Mucosa of stomach (tissue), 1 donor: ENCODE measurements at regions not wholly inside any gene's neighbourhood (a gene's known extent, or its start where the extent isn't known, plus 50 kb on each side); places are given as distances from the start of the nearest gene placed in this dataset.
"Not testable (repeated sequence)": the region's sequence is repeated elsewhere in the genome, so short reads cannot be mapped to it uniquely, and the experiment has no call there.

Experiments used
- H3K27me3 ChIP-seq: one replicate; pipeline ENCODE4 v1.7.0; 2013; ENCODE audit warnings: mild to moderate bottlenecking, low read length; ENCODE audit not compliant: control insufficient read depth, insufficient read depth
- H3K36me3 ChIP-seq: one replicate; pipeline ENCODE4 v1.7.0; 2013; ENCODE audit warnings: low read length; ENCODE audit not compliant: control insufficient read depth, insufficient read depth
- H3K4me1 ChIP-seq: one replicate; pipeline ENCODE4 v1.7.0; 2013; ENCODE audit warnings: mild to moderate bottlenecking, low read length; ENCODE audit not compliant: control insufficient read depth, insufficient read depth
- H3K4me3 ChIP-seq: one replicate; pipeline ENCODE4 v1.7.0; 2013; ENCODE audit warnings: low read length
- H3K9ac ChIP-seq: one replicate; pipeline ENCODE4 v1.7.0; 2013; ENCODE audit warnings: mild to moderate bottlenecking, low read length, moderate library complexity
- H3K9me3 ChIP-seq: one replicate; pipeline ENCODE4 v1.7.0; 2013; ENCODE audit warnings: mild to moderate bottlenecking, low read length, moderate library complexity; ENCODE audit not compliant: control insufficient read depth
- donor health status: Pancreatic carcinoma.

DNA sequence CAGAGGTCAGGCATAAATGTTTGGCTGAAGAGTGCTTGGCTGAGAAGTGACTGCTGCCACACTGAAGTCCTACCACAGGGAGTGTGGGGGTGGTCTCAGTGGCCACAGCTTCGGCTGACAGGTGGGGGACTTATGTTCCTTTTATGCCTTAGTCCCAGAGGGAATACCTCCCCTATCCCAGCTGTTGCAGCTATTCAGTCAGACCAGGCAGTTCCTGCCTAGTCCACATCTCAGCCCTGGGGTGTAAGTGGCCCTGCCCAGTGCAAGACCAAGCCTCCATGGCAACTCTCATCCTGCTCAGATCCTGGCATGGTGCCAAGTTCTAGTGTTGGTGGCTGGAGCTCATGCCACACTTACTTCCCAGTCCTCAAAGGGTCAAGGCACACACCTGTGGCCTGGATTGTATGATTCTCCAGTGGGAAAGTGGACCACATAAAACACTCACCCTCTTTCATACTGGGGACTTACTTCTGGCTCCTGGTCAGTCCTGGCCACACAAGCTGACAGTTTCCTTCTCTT, 161.3 kb upstream of the CAND1 start:
- no peaks in the 10 kb centered on the region for H3K4me1 ChIP-seq
- H3K9ac ChIP-seq = no peak overlapping the region
- H3K9me3 ChIP-seq = no peaks in the 10 kb centered on the region
- no peak overlapping the region for H3K4me3 ChIP-seq
- no peaks in the 10 kb centered on the region for H3K36me3 ChIP-seq
- no peaks in the 10 kb centered on the region for H3K27me3 ChIP-seq

DNA sequence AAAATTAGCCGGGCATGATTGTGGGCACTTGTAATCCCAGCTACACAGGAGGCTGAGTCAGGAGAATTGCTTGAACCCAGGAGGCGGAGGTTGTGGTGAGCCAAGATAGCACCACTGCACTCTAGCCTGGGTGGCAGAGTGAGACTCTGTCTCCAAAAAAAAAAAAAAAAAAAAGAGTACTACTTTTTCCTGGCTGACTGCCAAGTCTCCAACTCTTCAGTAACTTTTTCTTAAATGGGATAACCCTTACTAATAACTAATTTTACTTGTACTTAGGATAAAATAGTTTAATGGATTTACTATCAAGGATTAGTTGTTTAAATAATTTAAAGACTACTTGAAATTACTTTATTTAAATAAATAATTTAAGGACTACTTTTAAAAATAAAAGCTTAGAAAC, 158.8 kb upstream of the CAND1 start:
- H3K9me3 ChIP-seq, H3K4me1 ChIP-seq, H3K36me3 ChIP-seq, H3K9ac ChIP-seq, H3K4me3 ChIP-seq, H3K27me3 ChIP-seq: not testable (repeated sequence)

DNA sequence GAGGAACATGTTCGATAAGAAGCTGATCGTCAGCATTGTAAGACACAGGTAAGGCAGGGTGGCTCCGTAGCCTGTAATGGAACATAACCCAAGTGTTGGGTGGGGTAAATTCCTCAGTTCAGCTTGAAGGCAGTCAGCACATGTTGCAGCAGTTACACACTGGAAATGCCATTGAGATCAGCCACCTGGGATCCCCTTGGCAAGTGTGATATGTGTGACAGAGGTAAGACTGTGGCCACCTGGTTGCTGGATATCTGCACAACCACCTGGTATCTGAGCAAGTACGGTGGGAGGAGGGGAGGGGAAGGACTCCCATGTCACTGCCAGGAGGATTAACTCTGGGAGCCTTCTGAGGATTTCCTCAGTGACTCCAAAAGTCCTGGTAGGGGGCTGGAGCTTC, 158.0 kb upstream of the CAND1 start:
- H3K27me3 ChIP-seq = no peaks in the 10 kb centered on the region
- no peaks in the 10 kb centered on the region for H3K9me3 ChIP-seq
- no peaks in the 10 kb centered on the region for H3K4me1 ChIP-seq
- no peaks in the 10 kb centered on the region for H3K36me3 ChIP-seq
- no peak overlapping the region for H3K9ac ChIP-seq
- no peak overlapping the region for H3K4me3 ChIP-seq

DNA sequence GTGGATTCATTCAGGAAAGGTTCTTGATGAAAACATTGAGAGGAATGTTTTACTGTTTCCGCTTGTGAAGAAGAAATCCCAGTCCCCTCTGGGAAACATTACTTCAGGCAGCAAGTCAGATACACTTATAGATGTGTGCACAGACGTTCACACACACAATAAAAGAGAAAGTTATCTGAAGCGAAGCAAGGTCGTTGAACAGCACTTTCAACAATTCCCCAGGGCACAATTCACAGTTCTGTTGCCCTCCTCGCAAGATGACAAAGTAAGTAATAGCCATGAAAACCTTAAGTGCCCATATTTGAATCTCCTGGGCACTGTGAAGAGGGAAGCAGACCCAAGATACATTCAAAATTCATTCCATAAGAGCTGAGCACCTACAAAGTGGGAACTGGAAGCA, 156.6 kb upstream of the CAND1 start:
- Histone ChIP-seq H3K9me3 (no peaks in the 10 kb centered on the region), H3K27me3 (no peaks in the 10 kb centered on the region), H3K9ac (no peak overlapping the region), H3K4me1 (no peaks in the 10 kb centered on the region), H3K4me3 (no peak overlapping the region), H3K36me3 (no peaks in the 10 kb centered on the region)

DNA sequence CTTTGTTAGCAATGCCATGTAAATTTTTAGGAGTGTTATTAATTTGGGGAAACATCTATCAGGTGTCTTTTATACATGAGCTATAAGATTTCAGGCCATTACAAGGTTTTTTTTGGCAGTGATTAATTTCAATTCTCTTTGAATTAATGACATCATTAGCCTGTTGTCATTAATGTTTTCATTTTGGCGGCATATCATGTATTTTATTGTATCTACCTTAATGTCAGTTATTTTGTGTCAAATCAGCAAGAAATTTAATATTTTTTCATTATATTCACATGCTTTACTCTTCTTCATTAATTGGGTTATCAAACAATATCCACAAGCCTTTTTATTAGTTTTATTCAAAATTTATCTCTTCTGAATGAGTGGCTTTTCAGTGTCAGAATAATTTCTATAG, 153.0 kb upstream of the CAND1 start:
- no peak overlapping the region for H3K4me3 ChIP-seq
- H3K4me1 ChIP-seq = no peaks in the 10 kb centered on the region
- H3K9me3 ChIP-seq = no peaks in the 10 kb centered on the region
- H3K9ac ChIP-seq = no peak overlapping the region
- H3K36me3 ChIP-seq = no peaks in the 10 kb centered on the region
- H3K27me3 ChIP-seq = no peaks in the 10 kb centered on the region

DNA sequence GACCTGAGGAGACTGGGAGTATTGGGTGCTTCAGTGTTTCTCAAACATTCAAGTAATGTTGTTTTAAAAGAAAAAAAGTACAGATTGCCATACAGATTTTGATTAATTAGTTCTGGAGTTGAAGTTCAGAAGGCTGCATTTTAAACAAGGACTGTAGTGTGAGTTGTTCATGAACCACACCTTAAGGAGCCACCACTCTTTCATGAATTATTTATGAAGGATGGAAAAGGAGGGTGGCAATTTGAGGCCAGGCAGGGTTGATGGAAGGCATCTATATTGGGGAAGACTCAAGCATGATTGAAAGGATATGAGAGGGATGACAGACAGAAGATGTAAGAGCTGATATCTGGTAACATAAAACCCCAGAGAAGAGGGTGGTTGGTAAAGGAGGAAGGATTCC, 146.6 kb upstream of the CAND1 start:
- no peaks in the 10 kb centered on the region for H3K27me3 ChIP-seq
- H3K9me3 ChIP-seq = no peaks in the 10 kb centered on the region
- H3K4me1 ChIP-seq = no peaks in the 10 kb centered on the region
- no peak overlapping the region for H3K9ac ChIP-seq
- no peaks in the 10 kb centered on the region for H3K36me3 ChIP-seq
- H3K4me3 ChIP-seq = no peak overlapping the region

DNA sequence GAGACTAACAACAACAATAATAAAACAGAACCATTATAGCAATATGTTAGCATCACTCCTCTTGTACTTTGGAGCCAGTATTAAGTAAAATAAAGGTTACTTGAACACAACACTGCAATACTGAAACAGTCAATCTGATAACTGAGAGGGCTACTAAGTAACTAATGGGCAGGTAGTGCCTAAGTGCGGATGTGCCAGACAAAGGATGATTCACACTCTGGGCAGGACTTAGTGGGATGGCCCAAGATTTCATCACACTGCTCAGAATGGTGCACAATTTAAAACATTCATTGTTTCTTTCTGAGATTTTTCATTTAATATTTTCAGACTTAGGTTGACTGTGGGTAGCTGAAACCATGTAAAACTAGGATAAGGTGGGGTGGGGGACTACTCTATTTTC, 131.9 kb upstream of the CAND1 start:
- no peak overlapping the region for H3K4me3 ChIP-seq
- H3K27me3 ChIP-seq = no peaks in the 10 kb centered on the region
- no peaks in the 10 kb centered on the region for H3K36me3 ChIP-seq
- no peak overlapping the region for H3K9ac ChIP-seq
- no peaks in the 10 kb centered on the region for H3K4me1 ChIP-seq
- no peaks in the 10 kb centered on the region for H3K9me3 ChIP-seq

DNA sequence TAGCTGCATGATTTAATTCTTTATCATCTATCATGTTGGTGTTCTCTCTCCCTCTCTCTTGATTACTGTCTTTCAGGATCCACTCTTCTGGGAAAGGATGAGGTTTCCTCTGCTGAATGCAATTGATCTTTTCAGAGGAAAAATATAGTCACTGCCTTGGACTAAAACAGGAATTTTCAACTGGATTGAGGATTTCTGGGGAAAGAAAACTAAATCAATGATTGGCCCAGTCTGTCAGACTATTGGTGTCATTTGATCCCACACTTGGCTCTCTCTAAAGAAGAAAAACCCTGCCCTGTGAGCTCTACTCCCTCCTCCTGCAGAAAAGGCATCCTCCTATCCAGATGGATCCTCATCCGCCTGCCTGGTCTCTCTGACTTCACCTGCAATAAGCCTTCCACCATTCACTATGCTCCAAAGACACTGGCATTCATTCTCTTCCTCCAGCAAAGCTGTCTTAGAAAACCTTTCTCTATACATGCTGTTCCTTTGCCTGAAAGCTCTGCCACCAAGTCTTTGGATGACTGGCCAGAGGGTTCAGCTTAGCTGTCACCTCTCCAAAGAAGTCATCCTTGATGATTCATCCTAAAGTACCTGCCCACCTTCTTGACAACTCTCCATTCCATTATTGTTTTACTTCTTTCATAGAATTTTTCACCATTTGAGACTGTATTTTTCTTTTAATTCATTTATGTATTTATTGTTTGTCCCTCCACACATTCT, 127.7 kb upstream of the CAND1 start:
- no peaks in the 10 kb centered on the region for H3K9me3 ChIP-seq
- H3K27me3 ChIP-seq = no peaks in the 10 kb centered on the region
- H3K4me1 ChIP-seq = no peaks in the 10 kb centered on the region
- H3K4me3 ChIP-seq = no peak overlapping the region
- no peaks in the 10 kb centered on the region for H3K36me3 ChIP-seq
- no peak overlapping the region for H3K9ac ChIP-seq

DNA sequence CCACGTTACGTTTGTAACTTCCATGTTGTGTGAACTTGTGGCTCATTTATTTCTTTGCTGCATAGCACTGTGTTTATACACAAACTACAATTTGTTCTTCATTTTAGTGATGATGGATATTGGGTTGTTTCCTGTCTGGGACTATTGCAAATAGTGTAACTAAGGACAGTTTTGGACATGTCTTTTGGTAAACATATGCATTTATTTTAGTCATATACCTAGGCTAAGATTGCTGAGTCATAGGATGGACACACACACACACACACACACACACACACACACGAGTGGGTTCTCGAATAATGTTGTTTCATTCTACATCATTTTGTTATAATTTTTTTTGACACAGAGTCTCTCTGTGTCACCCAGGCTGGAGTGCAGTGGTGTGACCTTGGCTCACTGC, 123.5 kb upstream of the CAND1 start:
- Histone ChIP-seq H3K9ac (no peak overlapping the region), H3K4me3 (no peak overlapping the region), H3K36me3 (no peaks in the 10 kb centered on the region), H3K27me3 (no peaks in the 10 kb centered on the region), H3K4me1 (no peaks in the 10 kb centered on the region), H3K9me3 (no peaks in the 10 kb centered on the region)

DNA sequence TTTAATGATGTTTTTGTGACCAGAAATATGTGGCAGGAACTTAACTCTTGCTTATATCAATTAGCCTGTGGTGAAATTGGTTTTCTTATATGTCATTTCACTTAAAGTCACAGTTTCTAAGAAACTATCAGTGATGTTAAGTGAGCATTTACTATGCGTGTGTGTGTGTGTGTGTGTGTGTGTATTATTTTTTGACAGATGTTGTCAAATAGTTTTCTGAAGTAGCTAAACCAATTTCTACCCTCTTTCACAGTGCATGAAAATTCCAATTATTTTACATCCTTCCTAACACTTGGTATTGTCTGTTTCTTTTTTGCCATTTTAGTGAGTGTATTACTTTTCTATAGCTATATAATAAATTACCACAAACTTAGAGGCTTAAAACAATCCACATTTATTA, 122.1 kb upstream of the CAND1 start:
- Histone ChIP-seq H3K9me3 (no peaks in the 10 kb centered on the region), H3K9ac (no peak overlapping the region), H3K4me3 (no peak overlapping the region), H3K27me3 (no peaks in the 10 kb centered on the region), H3K4me1 (no peaks in the 10 kb centered on the region), H3K36me3 (no peaks in the 10 kb centered on the region)

DNA sequence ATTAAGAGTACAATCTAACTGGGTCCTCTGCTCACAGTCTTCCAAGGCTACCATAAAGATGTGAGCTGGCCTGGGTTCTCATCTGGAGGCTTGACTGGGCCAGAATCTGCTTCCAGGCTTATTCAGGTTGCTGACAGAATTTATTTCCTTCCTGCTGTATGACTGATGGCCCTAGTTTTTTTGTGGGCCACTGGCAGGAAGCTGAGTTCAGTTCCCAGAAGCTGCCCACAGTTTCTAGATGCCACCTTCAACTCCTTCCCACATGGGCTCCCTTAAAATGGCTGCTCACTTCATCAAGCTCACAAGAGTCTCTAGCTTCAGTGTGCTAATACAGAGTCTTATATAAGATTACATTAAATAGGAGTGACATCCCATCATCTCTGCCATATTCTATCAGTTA, 121.7 kb upstream of the CAND1 start:
- Histone ChIP-seq H3K4me1 (no peaks in the 10 kb centered on the region), H3K9ac (no peak overlapping the region), H3K9me3 (no peaks in the 10 kb centered on the region), H3K36me3 (no peaks in the 10 kb centered on the region), H3K4me3 (no peak overlapping the region), H3K27me3 (no peaks in the 10 kb centered on the region)

DNA sequence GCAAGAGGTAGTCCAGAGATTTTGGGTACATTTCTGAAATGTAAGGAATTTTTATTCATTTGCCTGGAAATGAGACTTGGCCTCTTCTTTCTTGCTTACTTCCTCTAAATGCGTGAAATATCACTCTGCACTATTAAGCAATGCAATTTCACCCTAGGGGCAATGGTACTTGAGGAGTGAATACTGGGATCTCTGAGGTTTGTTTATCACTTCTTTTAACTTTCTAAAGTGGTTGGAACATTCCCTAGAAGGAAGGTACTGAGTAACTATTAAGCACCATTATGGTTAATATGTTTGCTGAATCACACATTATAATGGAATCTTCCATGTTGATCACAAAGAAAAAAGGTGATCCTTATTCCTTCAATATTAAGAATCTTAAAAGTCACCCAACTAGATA, 120.9 kb upstream of the CAND1 start:
- H3K27me3 ChIP-seq = no peaks in the 10 kb centered on the region
- no peaks in the 10 kb centered on the region for H3K9me3 ChIP-seq
- no peaks in the 10 kb centered on the region for H3K4me1 ChIP-seq
- H3K9ac ChIP-seq = no peak overlapping the region
- no peaks in the 10 kb centered on the region for H3K36me3 ChIP-seq
- H3K4me3 ChIP-seq = no peak overlapping the region

DNA sequence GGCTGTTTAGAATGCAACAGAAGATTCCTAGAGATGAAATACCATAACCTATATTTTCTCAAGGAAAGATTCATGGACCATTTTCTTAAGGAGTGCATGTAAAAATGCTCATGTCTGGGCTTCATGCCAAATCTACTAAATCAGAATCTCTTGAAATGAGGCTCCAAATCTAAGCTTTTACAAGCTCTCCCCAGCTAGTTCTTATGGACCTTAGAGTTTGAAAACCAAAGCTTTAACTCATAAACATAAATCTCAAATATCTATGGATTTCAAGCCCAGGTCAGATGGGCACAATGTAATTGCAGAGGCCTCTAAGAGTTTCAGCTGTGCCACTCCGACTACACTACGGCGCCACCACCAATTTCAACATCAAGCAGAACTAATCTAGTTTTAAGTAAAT, 117.3 kb upstream of the CAND1 start:
- no peaks in the 10 kb centered on the region for H3K4me1 ChIP-seq
- no peaks in the 10 kb centered on the region for H3K27me3 ChIP-seq
- H3K9ac ChIP-seq = no peak overlapping the region
- no peak overlapping the region for H3K4me3 ChIP-seq
- H3K36me3 ChIP-seq = no peaks in the 10 kb centered on the region
- H3K9me3 ChIP-seq = no peaks in the 10 kb centered on the region
